Stimulated activated CD8-positive, alpha-beta memory T cell treated with anti-CD3 and anti-CD28 coated beads, Interleukin-15, amount 100 ng/mL, for 4 hours (primary cell): ENCODE measurements at regions not wholly inside any gene's neighbourhood (a gene's known extent, or its start where the extent isn't known, plus 50 kb on each side); places are given as distances from the start of the nearest gene placed in this dataset.
"Not testable (repeated sequence)": the region's sequence is repeated elsewhere in the genome, so short reads cannot be mapped to it uniquely, and the experiment has no call there.

ENCODE experiments used
- DNase-seq, 2 donors: peaks; one replicate each; pipeline ENCODE4 v3.0.0-alpha.2; 2020; ENCODE audit warnings: low read depth in 2 of 2

DNA sequence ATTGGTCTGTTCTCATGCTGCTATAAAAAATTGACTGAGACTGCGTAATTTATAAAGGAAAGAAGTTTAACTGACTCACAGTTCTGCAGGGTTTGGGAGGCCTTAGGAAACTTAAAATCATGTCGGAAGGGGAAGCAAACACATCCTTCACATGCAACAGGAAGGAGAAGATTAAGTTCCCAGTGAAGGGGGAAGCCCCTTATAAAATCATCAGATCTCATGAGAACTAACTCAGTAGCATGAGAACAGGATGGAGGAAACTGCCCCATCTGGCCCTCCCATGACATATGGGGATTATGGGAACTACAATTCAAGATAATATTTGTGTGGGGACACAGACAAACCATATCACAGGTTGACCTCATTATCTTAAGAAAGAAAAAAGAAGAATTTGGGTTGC is 134.5 kb downstream of the PPP1R3A start:
- no peak for DNase-seq

DNA sequence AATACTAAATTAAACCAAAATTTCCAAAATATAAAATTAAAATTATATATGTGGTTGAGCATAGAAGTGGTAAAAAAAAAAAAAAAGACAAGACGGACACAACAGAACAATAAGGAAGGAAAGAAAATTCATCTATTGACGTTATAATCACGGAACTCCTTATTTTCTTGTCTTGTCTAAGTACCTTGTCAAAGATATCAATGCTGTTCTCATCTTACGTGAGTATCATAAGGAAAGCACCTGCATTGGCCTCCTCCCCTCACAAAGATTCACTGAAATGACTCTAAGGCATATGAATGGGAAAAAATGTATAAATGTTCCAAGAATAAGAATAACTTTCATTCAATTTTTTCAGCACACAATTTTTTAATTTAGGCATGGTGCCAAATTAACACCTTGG is 135.4 kb downstream of the PPP1R3A start:
- DNase-seq = no peak

DNA sequence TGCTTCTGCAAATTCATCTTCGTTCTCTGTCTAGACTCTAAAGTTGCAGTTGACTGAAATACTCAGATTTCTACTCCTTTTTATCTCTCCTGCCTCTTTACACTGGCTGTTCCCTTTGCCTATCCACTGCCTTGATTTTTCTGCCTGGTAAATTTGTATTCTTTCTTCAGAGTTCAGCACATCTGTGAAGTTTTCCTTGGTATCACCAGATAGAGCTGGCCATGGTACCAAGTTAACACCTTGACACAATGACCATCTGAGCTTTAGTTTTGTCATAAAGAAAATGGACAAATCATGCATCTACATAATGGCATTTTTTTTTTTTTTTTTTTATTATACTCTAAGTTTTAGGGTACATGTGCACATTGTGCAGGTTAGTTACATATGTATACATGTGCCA is 143.0 kb downstream of the PPP1R3A start:
- DNase-seq = no peak

DNA sequence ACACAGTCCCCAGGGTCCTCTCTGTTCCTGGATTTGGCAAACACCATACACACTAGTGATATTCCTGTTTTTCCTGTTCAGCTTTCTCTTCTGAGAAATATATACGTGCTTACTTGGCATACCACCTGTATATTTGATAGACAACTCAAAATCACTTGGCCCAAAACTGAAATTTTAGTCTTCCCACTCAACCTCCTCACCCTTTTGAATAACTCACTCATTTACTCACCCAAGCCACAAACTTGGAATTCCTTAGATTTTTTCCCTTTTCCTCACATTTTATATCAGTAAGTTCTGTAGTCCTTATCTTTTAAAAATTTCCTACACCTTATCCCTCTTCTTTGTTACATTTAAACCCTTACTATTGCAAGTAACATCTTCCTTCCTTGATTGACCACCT is 143.4 kb downstream of the PPP1R3A start:
- DNase-seq = no peak

DNA sequence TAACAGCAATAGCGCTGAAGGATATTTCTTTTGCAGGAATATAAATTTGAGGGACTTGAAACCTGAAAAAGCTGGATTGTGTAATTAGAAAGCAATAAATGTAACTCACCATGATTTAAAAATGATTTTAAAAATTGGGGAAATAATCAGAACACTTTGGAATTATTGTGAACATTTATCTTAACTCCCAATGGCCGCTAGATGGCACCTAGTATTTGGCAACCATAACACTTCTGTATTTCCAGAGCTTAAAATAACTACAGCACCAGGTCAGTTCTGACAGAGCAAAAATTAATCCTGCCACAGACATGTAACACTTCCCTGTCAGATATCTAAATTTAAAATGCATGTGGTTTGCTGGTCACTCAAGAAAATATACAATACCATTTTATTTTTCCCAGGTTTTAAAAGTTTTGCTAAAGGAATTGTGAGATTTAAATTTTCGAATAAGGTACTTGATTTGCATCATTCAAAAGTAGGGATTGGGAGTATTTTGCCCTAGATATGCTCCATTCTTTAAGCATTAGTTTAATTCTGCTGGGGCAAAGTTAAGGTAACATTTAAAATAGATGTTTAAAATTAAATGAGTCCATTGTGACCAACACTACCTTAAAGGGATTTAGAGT is 144.5 kb downstream of the PPP1R3A start:
- no peak for DNase-seq

DNA sequence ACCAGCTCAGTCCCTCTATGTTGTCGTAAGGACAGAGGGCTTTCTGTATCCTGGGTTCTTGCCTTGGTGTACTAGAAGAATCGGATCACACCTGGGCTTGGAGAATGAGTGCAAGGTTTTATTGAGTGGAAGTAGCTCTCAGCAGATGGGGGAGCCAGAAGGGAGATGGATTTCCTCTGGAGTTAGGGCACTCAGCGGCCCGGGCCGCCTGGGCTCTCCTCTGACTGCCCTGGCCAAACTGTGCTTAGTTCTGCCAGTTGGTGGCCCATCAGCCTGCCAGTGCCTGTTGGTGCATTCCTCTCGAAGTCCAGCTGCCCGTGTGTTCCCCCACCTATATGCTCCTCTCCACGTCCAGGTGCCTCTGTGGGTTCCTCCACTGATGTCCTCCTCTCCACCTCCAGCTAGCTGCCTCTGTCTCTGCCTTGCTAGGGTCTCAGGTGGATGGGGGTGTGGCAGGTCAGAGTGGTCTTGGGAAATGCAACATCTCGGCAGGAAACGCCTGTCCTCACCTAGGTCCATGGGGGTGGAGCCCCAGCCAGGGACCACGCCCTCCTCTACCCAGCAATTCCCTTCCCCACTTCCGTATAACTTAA is 148.6 kb downstream of the PPP1R3A start:
- no peak for DNase-seq

DNA sequence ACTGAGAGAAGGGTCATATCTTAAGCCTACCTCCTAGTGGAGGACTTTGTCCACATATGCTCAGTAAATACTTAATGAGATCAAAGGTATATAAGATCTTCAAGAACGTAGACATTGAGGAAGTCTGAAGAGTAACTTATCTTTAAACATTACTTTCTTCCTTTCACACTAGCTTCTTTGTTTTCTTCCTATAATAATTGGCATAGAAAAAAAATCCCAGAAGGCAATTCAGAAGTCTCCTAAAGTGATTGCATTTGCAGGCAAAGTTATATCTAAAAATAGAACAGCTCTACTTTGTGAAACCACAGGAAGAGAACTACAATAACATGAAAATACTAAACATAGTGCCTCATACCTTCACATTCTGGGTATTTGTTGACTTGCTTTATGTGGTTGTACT is 150.4 kb downstream of the PPP1R3A start:
- DNase-seq = no peak

DNA sequence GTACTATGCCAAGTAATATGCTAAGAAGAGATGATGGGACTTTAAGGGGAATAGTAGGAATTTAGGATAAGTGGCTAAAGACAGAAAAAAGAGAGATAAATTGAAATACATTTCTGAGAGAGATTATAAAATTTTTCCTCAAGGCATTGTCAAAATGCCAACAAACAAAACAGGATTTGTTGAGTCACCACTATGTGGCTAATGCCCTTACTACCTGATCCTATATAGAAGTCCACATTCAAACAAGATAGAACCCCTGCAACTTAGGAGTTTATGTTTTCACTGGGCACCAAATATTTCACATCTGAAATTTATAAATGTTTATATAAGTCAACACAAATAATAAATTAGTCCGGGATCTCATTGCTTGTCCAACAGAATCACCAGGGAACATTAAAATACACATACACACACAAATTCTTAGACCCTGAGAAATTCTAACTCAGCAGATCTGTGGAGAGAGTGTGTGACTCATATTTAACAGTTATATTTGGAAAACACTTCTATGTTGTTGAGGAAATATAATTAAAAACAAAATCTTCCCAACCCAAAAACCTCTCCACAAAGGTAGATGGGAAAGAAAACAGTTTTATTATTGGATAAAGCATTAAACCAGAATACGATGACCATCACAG is 154.3 kb downstream of the PPP1R3A start:
- no peak for DNase-seq

DNA sequence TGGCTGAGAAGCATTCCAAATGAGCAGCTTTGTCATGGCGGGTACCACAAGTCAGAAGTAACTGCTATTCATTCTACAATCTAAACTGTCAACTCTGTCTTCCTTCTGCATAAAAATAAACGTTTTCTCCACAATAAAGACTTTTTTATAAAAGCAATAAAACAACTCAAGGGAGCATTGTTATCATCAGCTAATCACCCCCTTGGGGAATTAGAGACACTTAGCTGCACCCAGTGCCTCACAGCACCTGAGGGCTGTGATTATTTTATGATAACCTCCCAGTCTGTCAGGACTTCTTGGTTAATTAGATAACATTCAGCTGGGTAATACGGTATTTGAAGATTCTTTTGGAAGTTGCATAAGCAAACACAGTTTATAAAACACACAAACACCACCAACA is 155.6 kb downstream of the PPP1R3A start:
- no peak for DNase-seq

DNA sequence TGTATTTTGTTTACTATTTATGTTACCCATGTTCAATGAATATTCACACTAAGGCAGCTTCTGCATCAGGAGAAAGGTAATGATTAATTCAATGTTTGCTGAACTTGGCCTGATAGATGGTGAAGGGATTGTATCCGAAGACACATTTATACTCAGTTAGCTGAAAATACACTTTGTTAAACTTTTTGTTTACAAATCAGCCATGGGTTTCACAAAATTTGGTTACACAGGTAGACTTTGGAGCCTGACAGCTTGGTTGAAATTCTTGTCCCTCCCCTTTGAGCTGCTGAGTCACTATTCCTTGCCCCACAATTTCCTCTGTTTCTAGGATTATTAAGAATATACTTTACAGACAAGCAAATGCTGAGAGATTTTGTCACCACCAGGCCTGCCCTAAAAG is 162.6 kb downstream of the PPP1R3A start:
- DNase-seq = no peak

DNA sequence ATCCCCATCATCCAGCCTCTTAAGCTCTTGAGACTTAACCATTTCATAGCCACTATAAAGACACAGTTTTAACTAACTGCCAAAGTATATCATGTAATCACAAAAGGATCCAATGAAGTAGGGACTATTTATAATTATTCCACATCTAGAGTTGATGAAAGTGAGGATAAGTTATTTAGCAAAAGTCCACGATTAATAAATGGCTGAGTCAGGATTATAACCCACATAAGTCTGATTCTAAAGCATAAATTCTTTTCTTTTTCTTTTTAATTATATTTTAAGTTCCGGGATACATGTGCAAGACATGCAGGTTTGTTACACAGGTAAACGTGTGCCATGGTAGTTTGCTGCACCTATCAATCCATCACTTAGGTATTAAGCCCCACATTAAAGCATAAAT is 166.1 kb downstream of the PPP1R3A start:
- no peak for DNase-seq

DNA sequence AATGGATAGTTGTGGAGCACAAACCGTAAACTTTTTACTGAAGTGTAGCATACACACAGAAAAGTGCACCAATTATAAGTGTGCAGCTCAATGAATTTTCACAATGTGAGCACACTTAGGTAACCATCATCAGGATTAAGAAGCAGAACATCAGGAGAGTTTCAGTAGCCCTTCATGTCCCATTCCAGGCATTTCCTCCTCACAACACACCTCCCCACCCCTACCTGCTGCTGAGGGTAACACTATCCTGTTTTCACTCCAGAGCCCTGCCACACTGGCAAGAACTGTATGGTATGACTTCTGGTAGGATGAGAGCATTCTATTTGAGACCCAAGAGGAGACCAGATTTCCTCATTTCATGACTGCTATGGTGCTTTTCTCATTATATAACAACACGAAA is 166.5 kb downstream of the PPP1R3A start:
- DNase-seq = no peak

DNA sequence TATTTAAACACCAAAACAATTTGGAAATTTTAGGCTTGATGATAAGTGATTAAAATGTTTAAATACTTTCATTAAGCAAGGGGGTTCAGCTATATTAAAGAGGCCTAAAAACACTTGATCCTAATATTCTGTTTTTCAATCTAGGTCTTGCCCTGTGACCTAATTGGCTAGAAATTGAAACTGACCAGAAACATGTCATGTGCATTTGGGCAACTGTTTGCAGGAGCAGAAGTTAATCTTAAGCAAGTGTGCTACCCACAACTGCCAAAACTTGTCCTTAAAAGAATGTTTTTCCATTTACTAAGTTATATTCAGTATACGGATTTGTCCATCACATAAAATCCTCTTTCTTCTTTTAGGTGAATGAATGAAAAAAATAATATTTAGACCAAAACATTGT is 167.3 kb downstream of the PPP1R3A start:
- DNase-seq = no peak

DNA sequence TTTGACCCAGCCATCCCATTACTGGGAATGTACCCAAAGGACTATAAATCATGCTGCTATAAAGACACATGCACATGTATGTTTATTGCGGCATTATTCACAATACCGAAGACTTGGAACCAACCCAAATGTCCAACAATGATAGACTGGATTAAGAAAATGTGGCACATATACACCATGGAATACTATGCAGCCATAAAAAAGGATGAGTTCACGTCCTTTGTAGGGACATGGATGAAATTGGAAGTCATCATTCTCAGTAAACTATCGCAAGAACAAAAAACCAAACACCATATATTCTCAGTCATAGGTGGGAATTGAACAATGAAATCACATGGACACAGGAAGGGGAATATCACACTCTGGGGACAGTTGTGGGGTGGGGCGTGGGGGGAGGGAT is 170.4 kb downstream of the PPP1R3A start:
- not testable (repeated sequence) for DNase-seq

DNA sequence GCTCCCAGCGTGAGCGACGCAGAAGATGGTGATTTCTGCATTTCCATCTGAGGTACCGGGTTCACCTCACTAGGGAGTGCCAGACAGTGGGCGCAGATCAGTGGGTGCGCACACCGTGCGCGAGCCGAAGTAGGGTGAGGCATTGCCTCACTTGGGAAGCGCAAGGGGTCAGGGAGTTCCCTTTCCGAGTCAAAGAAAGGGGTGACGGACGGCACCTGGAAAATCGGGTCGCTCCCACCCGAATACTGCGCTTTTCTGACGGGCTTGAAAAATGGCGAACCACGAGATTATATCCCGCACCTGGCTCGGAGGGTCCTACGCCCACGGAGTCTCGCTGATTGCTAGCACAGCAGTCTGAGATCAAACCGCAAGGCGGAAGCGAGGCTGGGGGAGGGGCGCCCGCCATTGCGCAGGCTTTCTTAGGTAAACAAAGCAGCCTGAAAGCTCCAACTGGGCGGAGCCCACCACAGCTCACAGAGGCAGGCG is 175.8 kb downstream of the PPP1R3A start:
- DNase-seq = not testable (repeated sequence)

DNA sequence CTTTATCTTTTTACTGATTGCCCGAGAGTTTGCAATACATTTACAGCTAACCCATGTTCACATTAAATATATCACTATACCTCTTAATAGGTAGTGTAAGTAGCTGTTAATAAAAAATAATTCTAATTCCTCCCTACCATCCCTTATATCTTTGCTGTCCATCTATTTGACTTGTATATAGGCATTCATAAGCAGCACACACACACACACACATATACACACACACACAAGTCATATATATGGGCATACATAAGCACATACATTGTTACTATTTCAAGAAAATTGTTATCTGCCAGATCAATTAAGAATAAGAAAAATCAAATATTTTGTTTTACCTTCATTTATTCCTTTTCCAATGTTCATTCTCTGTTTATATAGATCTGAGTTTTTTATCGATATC is 176.4 kb downstream of the PPP1R3A start:
- DNase-seq = no peak

DNA sequence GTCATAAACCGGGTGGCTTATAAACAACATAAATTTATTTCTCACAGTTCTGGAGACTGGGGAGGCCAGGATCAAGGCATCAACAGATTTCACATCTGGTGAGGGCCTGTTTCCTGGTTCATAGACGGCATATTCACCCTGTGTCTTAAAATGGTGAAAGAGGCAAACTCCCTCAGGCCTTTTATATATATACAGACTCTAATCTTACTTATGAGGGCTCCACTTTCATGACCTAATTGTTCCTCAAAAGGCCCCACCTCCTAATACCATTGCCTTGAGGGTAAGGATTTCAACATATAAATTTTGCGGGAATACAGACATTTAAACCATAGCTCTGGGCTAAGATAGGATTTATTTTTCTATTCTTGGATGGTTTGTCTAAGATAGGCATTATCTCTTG is 187.2 kb downstream of the PPP1R3A start:
- no peak for DNase-seq

DNA sequence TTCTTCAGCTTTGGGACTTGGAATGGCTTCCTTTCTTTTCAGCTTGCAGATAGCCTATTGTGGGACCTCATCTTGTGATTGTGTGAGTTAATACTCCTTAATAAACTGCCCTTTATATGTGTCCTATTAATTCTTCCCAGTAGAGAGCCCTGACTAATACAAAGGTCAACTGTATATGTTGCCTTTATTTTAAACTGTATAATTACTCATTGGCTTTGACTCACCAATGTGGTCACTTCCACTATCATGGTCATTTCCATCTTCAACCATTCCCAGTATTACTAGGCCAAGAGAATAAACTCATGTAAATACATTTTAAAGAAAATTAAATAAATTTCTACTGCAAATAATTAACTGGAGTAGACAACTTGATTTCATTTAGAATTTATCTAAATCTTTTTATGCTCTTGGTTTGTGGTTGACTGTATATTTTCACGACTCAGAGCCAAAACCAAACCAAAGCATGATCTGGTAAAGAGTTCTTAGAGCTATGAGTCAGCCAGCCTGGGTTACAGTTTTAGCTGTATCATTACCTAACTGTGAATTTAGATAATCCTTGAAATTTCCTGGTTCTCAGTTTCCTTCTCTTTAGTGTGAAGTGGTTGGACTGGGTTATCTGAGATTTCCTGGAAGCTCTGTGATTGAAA is 188.4 kb downstream of the PPP1R3A start:
- no peak for DNase-seq

DNA sequence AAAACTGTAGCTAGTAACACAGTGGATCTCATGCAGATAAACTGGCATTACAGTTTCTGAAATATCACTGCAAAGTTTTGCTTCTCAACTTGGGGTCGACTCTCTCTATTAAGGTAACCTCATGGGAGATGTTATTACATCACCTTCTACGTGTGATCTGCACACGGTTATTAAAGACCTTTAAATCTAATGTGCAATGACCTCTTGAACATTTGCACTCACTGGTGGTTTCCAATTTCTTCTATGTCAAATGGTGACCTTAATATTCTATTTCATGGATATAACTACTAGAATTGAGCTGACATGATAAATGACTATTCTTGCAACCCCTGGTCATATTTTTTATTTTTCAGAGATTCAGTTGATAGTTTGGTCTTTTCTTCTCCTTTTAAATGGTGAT is 191.3 kb downstream of the PPP1R3A start:
- no peak for DNase-seq

DNA sequence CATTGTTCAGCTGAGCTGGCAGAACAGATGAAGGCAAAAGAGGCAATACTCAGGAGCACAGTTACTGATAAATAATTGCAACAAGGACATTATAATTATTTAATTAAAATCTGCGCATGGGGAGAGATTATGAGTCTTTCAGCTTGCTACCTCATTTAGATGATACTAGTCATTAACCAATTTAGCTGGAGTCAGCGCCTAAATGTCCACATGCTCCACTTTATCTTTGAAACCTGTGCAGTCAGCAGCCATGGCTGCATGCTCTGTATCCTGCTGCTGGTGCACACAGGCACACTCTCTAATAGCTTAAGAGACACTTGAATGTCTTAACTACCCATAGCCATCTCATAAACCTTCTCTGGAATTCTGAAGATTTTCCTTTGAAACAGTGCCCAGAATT is 196.8 kb downstream of the PPP1R3A start:
- no peak for DNase-seq

DNA sequence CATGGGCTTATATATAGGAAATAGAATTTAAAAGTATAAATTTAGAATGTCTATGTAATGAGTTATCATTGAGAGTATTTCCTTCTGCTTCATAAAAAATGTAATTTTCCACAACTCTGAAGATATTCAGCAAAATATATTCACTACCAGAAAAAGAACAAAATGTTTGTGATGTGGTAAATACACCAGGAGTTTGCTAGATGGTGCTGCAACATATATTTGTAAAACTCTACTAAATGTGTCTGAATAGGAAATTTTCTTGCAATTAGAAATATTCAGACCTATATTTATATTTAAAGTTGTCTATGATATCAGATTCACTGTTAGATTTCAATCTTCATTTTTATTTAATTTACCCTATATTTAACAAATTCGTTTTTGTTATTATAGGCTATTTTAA is 201.1 kb downstream of the PPP1R3A start:
- no peak for DNase-seq

DNA sequence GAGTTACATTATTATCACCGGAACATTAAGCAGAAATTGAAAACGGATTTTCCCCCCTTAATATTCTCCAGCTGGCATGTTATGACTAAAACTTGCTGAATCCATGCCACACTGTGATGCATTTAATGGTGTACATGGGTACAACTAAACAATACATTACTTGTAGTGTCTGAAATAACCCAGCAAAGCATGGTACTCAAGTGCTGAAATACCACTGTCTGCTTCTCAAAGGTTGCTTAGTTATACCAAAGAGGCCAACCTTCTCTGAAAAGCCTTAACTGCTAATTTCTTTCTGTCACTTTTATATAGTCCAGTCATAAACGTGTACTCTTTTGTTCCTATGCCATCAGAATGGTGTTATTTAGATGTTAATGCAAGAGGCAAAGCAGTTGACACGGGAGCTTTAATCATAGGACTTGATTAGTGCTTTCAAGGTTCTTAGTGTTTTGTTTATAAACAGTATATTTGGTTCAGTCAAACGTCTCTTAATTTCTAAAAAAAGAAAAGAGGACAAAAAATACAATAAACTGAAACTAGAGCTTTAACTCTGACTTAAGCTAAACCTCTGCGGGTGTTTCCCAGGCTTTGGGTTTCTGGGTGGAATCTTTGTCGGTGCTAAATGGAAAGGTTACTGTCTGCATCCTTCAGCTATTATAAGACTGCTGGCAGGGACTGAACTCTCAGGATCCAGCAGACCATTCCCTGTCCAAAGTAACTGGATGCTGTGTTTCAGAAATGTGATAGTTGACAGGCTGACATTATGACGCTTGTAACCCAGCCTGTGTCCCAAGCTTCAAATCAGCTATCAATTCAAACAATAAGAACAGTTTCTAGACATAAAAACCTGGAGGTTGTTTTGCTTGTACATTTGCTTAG is 202.6 kb downstream of the PPP1R3A start:
- no peak for DNase-seq
